Endothelial cell of umbilical vein (primary cell): ENCODE measurements at regions not wholly inside any gene's neighbourhood (a gene's known extent, or its start where the extent isn't known, plus 50 kb on each side); places are given as distances from the start of the nearest gene placed in this dataset.

Experiments
- POLR2A ChIP-seq: IDR thresholded peaks from 2 replicates; pipeline ENCODE4 v1.6.1; 2012; ENCODE audit warnings: low read depth, mild to moderate bottlenecking, control low read depth, low read length
- POLR2AphosphoS5 ChIP-seq: IDR thresholded peaks from 2 replicates; pipeline ENCODE4 v1.6.1; 2012; ENCODE audit warnings: low read depth, mild to moderate bottlenecking, control low read depth, low read length, moderate library complexity; ENCODE audit not compliant: insufficient read depth

GRCh38 chr3:125693887-125694286 is 98.6 kb upstream of the OSBPL11 start:
- TF ChIP-seq POLR2AphosphoS5 (no peak), POLR2A (no peak)
